HG03135 (cell line): ENCODE measurements at regions not wholly inside any gene's neighbourhood (a gene's known extent, or its start where the extent isn't known, plus 50 kb on each side); places are given as distances from the start of the nearest gene placed in this dataset.
"Not testable (repeated sequence)": the region's sequence is repeated elsewhere in the genome, so short reads cannot be mapped to it uniquely, and the experiment has no call there.

Source experiments
- ATAC-seq: cut with Tn5 transposase; IDR thresholded peaks from one replicate; pipeline ENCODE4 v1.9.1; 2021; ENCODE audit warnings: mild to moderate bottlenecking, moderate library complexity; ENCODE audit not compliant: unreplicated experiment

DNA sequence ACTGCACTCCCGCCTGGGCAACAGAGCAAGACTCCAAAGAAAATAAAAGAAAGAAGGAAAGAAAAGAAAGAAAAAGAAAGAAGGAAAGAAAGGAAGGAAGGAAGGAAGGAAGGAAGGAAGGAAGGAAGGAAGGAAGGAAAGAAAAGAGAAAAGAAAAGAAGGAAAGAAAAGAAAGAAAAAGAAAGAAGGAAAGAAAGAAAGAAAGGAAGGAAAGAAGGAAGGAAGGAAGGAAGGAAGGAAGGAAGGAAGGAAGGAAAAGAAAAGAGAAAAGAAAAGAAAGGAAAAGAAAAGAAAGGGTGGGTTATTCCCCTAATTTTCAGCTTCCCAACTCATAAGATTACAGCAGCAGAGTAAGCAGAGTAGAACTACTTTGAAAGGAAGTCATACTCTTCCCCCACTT is 64.4 kb downstream of the TMEM200C start:
- ATAC-seq: not testable (repeated sequence)

DNA sequence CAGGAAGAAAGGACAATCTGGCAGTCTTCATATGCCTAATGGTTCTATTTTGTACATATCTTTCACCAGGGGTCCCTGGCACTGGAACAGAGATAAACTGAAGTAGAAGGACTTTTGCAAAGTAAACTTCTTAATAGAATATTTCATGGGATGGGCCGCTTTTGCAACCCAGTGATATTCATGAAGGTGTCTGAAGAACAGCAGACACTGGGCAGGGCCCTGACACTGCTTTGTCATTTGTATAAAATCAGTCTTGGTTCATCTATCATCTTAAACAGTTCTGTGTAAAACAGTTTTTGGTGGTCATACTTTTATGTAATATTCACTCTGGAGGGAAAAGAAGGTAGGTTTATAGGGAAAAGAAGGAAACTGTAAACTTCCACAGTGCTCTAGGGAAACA is 66.4 kb downstream of the TMEM200C start:
- no peak for ATAC-seq

DNA sequence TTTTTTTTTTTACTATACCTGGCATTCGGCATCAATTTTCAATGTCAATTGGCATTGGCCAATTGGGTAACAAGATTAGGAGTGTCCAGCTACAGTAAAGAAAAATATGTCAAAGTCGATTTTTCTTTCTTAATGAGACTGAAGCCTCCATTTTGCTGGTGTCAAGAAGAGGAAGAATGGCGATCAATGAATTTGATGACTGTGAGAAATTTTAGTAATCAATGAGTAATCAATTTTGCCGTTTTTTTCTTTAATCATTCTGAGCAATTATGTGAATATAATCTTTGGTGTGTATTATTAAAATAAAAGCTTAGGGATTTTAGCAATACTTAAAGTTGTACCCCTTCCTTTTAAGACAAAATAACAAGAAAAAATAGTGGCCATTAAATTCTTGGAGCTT is 69.7 kb downstream of the TMEM200C start:
- no peak for ATAC-seq

DNA sequence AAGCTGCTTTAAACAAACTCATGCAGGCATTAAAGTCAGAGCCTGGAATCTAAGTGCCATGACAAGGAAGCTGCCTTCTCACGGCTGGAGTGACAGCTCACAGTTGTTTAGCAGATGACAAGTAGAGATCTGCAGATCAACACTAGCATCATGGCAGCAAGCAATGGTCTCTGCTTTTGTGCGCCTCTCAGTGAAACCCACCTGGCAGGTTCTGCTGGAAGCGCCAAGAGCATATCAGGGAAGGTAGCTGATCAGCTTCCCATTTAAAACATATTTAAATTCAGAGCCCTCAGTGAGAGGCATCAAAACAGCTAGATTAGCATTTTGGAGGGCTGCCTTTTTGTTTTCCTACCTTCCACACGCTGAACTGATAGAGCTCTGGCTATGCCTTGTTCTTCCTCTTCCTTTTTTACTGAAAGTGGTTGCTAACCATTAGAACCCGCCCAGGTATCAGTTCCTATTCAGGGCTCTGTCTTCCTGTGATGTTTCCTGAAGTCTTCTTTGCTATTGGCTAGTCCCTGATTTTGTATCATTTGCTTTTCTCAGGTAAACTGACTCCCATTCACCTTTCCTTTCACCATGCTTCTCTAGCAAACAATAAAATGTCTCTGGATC is 70.8 kb downstream of the TMEM200C start:
- no peak for ATAC-seq

DNA sequence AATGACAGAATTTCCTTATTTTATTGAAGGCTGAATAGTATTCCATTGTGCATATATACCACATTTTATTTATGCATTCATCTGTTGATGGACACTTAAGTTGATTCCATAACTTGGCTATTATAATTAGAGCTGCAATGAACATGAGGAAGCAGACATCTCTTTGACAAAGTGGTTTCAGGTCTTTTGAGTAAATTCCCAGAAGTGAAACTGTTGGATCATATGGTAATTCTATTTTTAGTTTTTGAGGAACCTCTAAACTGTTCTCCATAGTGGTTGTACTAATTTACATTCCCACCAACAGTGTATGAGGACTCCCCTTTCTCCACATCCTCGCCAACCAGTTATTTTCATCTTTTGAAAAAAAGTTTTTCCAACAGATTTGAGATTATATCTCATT is 77.5 kb downstream of the TMEM200C start:
- no peak for ATAC-seq

DNA sequence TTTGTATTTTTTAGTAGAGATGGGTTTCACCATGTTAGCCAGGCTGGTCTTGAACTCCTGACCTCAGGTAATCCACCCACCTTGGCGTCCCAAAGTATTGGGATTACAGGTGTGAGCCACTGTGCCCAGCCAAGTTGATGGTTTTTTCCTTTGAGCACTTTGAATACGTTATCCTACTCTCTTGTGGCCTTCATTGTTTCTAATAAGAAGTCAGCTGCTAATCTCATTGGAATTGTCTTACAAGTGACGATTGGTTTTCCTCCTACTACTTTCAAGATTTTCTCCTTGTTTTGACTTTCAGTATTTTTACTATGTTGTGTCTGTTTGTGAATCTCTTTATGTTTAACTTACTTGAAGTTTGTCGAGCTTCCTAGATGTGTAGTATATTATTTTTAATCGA is 88.5 kb downstream of the TMEM200C start:
- ATAC-seq: no peak

DNA sequence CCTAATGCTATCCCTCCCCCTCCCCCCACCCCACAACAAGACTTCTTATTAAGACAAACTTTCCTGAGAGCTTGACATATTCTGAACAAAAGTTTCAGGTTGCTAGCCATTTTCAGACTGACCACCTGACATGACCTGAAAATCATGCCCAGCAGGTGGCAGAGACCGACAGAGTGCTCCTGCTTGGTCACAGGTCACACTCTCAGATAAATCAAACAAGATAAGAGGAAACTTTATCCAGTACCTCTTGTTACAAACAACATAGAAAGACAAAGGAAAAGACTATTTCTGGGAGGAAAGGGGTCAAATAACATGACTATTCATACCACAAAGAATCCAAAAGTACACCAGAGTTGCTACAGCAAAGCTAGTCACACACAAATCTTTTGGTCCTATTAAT is 107.4 kb downstream of the TMEM200C start:
- no peak for ATAC-seq

DNA sequence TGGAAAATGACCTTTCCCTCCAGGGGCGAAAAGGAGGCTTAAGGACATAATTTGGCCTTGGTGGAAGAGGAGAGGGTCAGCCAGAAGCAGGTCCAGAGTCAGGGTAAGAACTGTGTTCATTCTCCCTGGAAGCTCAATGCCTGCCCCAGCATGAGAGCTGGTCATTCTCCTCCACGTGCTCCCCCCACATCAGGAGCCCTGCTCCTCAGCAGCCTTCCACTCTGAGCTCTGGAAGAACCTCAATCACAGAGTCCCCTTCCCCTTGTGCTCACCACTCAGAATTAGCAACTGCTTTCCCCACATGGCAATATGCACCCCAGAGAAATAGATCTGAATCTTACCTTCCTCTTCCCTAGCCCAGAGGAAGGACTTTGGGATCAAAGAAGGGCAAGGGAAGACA is 115.4 kb downstream of the TMEM200C start:
- ATAC-seq: no peak

DNA sequence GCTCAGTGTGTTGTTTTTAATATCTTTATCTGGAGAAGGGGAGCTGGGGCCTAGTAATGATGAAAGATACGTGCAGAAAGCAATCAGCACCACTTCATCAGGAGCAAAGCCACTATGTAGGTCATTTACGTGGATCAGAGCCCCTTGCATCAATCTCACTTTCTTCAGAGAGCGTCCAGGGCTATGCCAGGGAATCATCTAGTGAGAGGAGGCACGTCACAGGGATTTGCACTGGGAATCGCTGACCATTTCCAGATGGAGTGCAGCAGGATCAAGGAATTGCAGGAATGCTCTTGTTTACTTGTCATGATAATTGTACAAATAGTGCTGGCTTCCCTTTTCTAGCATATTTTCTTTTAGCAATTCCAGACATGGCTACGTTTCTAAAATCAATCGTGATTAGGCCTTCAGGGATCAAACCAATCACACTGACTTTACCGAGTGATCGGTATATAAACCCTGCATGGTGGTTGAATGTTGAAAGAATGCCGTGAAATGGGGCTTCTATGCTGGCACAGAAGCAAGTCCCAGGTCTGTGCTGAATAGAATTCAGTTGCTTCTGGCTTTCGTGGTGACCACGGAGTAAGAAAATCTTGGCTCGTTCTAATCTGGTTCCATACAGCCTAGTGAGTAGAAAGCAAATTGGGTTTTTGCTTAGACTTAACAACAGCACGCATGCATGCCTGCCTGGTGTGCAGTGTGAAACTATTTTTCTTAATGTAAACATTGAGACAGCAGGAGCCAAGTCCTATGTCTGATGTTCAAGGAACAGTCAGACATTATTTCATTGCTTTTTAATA is 122.8 kb downstream of the TMEM200C start:
- ATAC-seq: no peak

DNA sequence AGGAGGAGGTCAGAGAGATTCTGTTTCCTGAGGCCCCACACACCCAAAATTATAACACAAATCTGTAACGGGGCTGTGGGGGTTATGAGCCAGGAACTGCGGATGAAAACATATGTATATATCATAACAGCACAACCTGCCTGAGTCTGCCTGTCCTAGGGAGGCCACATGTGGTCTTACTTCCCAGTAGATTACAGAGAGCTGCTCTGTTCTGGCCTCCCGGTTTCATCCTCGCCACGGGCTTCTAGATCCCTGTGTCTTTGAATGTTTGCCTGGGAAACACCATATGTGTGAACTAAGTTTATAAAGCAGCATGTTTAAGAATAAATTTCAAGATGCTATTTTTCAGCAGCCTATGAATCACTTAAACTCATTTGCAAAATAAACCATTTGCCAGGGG is 124.0 kb downstream of the TMEM200C start:
- ATAC-seq: no peak

DNA sequence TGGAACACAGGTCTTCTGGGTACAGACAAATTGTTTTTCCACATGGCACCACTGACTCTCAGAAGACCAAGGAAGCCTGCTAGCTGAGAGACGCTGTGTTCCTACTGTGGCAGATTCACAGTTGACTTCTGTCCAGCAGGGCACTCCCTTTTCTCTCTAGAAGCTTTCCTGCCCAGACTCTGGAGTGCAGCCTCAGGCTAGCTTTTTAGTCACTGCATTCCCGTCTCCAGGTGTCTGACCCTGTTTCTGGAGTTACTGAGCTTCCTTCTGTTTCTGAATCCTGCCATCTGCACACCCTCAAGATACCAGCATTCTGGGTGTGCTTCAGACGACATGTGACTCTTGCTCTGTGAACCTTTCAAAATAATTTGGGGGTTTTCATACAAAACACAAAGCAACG is 125.1 kb downstream of the TMEM200C start:
- no peak for ATAC-seq

DNA sequence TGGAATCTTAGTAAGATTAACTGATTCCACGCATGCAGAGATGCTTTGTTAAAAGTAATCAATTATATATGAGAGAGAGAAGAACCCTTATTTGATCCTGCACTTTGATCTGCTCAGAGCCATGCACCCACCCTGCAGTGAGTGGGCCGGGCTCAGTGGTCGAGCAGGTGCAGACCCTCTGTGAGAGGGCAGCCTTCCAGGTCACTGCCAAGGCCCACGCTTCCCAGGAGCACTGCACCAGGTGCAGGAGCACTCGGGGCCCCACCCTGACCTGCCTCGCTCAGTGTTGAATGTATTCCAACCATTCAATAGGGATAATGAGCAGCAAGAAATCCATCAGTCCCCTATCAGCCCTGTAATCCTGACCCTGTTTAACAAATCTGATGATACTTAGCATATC is 126.9 kb downstream of the TMEM200C start:
- no peak for ATAC-seq

DNA sequence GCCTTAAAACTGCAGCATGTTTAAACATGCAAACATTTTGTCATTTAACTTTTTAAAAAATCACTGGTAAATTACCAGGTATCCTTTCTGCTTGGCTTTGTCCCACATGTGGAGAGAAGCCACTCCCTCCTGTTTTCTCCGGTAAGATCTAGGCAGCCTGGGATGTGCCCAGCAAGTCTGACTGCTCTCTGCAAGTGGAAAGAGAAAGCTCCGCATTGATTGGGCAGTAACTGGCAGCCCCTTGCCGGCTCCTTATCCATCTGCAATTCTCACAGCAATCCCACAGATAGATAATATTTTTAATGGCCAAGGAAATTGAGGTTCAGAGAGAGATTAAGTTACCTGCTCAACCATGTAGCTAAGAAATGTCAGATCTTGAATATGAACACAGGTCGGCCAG is 136.1 kb downstream of the TMEM200C start:
- no peak for ATAC-seq

DNA sequence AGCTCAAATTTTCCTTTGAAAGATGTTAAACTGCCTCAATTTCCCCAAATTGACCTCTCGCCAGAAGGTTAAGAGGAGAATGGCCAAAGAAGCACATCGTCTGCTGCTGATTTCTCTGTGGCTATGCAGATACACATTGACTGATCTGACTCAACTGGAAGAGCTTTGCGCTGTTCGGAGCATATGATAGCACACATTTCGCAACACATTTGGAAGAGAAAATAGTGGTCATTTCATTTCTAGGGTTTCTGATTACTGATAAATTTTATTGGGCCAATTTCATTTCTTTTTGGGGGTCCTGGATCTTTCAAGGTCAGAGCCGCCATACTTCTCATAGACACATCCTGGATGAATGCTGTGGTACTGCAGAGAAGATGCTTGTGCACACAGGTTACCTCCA is 138.5 kb downstream of the TMEM200C start:
- no peak for ATAC-seq

DNA sequence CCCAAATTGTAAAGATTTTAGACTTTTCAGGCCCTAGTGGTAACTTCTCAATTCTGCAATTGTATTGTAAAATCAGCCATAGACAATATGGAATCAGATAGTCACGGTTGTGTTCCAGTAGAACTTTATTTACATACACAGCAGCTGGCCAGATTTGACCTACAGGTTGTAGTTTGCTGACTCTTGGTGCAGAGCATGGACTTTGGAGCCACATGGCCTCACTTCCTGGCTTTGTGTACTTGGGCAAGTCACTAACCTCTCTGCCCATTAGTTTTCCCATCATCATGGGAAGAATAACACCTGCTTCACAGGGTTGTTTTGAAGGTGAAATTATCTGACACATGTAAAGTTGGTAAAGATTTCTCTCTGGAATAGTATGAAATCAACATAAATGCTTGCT is 147.6 kb downstream of the TMEM200C start:
- no peak for ATAC-seq

DNA sequence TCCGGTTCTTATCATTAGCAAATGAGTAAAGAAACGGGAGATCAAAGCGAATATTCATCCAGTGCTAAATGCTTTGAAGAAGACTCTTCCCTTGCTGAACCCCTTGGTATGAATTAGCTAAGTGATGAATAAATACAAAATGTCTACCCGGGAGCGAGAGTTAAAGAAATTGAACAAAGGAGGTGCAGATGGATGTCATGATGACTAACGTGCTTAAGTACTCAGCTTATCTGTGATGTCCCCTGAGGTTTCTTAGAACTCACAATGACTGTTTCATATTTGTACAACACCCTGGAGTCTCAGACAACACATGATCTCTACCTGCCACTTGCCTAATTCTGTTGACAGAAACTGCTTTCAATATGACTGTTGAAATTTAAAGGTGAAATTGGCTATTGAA is 148.5 kb downstream of the TMEM200C start:
- ATAC-seq: no peak

DNA sequence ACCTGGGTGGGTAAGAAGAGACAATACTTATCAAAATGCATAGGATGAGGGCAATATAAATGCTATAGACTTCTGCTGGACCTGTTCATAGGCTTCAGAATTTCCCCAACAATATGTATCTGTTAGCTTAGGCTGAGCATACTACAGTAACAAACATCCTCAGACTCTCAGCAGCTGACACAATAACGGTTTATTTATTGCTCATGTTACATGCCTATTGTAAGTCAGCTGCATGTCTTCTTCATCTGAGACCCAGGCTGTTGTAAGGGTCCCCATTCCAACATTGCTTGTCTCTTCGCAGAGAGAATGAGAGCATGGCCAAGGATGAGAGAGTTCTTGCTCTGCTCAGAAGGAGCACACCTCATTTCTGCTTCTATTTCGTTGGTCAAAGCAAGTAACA is 150.7 kb downstream of the TMEM200C start:
- no peak for ATAC-seq

DNA sequence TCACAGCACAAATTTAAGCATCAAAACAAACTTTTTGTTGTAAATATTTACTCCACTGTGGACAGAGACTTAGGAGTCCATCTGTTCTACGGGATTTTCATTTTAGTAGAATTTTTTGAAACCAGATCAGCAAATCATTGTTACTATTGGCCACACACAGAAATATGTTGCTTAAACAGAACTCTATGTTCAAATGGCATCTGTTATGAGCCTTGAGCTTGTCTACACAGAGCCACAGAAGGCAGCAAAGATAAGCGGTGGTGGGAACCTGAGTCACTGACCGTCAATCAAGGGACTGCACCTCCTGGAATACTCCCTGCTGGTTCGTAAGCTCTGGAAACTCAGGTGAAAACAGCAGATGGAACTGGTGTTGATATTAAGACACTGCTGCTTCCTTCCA is 156.8 kb downstream of the TMEM200C start:
- ATAC-seq: no peak

DNA sequence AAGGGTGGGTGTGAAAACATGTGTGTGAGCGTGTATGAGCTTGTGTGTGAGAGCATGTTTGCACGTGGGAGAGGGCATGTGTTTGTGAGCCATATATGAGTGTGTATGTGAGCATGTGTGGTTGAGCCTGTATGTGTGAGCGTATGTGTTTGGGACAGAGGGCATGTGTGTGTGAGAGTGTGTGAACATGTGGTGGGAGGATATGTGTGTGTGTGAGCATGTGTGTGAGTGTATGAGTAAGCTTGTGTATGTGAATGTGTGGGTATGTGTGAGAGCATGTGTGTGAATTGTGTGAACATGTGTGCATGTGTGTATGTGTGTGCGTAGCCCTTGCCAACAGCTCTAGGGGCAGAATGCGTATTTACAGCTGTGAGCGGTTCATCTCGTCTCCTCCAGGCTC is 163.0 kb downstream of the TMEM200C start:
- no peak for ATAC-seq

DNA sequence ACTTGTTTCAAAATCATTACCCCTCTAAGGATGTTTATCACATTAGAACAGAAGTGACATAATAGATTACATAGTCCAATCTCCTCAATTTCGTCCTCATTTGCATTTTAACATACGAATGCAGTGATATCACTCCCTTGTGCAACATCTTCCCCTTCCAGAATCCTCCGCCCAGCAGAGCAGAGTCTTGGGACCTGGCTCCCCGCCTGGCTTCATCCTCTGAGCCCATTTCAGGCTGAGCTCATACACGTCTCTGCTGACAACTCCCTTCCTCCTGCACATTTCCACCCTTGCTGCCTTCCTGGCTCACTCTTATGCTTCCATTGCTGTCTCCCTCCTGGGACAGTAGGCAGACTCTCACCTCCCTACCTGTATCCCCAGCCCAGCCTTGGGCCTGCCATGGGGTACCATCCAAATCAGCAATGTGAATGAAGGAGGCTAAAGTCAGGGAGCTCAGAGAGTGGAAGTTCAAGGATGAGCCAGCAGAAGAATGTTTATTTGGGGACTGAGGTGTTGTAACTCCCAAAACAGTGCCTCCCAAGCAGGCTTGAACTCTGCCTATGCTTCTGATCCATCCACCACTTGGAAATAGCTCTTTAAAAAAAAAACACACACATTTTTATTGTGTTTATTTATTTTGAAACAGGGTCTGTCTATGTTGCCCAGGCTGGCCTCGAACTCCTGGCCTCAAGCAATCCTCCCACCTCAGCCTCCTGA is 165.2 kb downstream of the TMEM200C start:
- no peak for ATAC-seq

DNA sequence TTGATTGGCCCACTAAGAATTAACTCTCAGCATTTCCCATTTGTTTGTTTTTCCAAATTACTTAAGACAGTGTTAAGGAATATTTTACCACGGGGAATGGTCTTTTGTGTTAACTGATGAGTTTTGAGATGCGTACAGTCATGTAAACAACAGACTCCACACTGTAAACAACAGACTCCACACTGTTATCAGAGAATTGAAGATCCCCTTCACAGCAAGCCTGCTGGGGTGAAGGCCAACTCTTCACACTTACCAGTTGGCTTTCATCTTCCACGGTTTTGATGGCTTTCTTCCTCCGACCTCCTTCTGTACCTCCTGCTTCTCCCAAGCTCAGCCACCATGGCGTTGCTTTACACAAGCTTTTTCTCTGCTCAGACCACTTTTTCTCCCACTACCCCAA is 166.8 kb downstream of the TMEM200C start:
- ATAC-seq: no peak

DNA sequence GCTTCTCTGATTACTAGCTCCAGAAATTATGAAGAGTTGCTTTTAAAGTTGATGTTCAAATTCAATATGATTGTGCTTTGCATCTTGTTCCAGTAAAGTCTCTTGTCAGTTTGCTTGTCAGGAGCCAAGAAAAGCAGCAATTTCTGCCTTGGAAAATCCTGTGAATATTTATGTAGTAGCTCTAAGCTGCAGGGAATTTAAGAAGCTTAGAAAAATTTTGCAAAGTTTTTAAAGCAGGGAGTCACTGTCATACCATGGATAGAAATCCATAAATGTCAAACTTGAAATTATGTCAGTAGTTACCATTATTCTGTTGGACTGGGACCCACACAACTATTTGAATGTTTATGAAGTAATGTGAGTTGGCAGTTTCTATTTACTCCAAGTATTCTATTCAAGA is 169.3 kb downstream of the TMEM200C start:
- ATAC-seq: no peak
